AG04449 (cell line): ENCODE measurements at regions not wholly inside any gene's neighbourhood (a gene's known extent, or its start where the extent isn't known, plus 50 kb on each side); places are given as distances from the start of the nearest gene placed in this dataset.

ENCODE experiments used
- CTCF ChIA-PET: fragments of 350-600 bp; formaldehyde crosslinking; extraction: SDS; loops from one replicate; lab custom pipeline; 2021; ENCODE audit warnings: antibody characterized with exemption; lab: Yijun Ruan, JAX
- POLR2A ChIA-PET: fragments of 400-600, 350-600 bp; formaldehyde crosslinking; extraction: SDS; loops from one replicate; lab custom pipeline; 2020; ENCODE audit warnings: antibody characterized with exemption, inconsistent platforms; lab: Yijun Ruan, JAX
- DNase-seq: peaks from one replicate; pipeline ENCODE4 v3.0.0-alpha.2; 2010; ENCODE audit warnings: low read depth, low spot score
- H3K4me3 ChIP-seq: 2 replicates; pipeline ENCODE4 v1.5.1; 2011; ENCODE audit warnings: low read depth, mild to moderate bottlenecking, control low read depth, low read length
- TF ChIP-seq, protein P1 (sequence below): IDR thresholded peaks from one replicate; pipeline ENCODE4 v1.5.1; 2011; ENCODE audit warnings: mild to moderate bottlenecking, moderate library complexity, low read length, control low read depth, inconsistent platforms; ENCODE audit not compliant: insufficient read depth; ENCODE audit errors: missing control alignments

DNA sequence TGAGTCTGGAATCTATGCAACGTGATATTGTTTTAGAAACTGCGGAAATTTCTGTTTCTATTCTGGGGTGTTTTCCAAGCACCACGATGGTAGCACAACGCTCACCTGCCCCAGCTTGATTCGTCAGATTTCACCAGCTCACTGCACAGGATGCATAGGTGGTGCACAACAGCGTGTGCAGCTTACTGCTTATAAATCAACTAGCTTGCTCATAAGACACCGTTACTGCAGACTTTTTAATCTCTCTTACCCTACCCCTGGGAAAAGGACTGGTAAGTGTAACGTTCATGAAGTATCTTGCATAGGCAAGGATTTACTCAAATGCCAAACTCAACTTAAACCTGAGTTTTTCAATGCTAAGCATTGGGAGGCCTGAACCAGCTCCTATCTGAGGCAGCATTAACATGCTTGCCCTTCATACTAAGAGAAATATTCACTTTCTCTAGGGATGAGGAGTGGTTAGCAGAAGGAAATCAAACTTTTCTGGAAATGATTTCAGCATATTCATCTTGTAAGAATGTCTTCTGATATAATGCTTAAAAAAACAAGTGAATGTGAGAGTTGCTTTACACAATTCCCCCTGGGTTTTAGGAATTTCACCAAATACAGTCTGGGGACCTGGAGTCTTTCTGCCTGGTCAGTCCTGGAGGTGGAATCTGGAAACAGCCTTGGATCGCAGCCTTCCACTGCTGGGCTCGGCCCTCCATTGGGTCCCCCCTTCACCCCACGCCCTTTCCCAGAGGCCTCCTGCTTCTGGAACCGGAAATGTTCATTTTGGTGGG is 100.6 kb downstream of the DACT2 start:
- CTCF ChIA-PET = no interaction called here

DNA sequence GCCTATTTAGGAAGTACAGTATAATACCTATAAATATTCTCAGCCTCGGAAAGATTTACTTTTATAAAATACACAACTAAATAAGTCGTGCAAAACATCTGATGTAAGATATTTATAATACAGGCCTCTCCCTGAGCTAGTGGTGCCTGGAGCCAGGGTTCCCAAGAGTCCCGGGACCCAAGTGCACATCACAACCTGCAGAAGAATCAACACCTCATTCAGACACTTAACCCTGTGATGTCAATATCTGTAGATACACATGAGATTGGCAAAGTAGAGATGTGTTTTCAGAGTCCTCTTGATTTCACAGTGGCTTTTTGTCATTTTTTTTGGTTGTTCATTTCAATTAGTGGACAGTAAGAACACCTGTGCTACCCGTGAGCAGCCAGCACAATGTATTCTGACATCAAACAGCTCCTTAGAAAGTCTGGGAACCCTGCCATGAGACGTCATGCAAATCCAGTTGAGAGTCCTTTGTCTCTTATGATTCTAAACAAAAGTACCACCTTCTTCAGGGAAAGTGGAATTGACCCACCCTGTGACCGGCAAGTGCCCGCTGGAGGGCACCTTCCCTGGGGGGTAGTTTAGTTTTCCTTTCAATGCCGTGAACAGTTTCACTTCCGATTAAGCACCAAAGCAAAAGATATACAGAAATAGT is 101.6 kb downstream of the DACT2 start:
- TF ChIP-seq, protein P1, sequence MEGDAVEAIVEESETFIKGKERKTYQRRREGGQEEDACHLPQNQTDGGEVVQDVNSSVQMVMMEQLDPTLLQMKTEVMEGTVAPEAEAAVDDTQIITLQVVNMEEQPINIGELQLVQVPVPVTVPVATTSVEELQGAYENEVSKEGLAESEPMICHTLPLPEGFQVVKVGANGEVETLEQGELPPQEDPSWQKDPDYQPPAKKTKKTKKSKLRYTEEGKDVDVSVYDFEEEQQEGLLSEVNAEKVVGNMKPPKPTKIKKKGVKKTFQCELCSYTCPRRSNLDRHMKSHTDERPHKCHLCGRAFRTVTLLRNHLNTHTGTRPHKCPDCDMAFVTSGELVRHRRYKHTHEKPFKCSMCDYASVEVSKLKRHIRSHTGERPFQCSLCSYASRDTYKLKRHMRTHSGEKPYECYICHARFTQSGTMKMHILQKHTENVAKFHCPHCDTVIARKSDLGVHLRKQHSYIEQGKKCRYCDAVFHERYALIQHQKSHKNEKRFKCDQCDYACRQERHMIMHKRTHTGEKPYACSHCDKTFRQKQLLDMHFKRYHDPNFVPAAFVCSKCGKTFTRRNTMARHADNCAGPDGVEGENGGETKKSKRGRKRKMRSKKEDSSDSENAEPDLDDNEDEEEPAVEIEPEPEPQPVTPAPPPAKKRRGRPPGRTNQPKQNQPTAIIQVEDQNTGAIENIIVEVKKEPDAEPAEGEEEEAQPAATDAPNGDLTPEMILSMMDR = no peak
- DNase-seq = no peak
- ChIA-PET CTCF (no interaction called here), POLR2A (no interaction called here)
- H3K4me3 ChIP-seq = no peak overlapping the region

More for the DNA sequence above, 100.6 kb downstream of the DACT2 start:
- POLR2A ChIA-PET = no interaction called here
- peak; percentile 50 for DNase-seq
- H3K4me3 ChIP-seq = no peak overlapping the region
- TF ChIP-seq, protein P1 = no peak

DNA sequence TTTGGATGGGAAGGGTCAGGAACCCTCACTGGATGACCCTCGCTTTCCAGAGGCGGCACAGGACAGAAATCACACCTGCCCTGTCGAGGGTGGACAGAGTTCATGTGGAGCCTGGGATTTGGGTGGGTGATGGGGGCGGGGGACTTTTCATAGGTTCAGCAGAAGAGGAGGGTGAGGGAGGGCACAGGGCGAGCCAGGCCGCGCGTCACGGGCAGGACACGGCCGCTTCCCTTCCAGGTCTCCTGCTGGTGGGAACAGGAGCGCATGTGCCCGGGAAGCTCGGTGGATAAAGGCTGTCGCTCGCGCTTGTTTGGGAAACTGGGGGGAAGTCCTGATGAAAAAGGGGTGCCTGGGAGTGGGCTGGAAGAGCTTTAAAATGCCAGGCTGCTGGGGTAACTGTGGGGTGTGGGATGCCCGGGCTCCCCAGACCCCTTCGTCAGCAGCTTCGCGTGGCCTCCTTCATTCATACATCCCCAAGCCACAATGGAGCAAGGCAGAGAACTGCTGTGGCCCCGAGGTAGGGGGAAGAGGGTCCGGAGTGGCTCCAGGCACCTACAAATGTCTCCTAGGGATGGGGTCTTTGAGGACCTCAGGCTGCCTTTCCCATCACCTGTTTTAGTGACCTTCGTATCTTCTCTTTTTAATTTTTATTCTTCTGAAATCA is 102.2 kb downstream of the DACT2 start:
- ChIA-PET POLR2A (no interaction called here), CTCF (no interaction called here)
- TF ChIP-seq, protein P1 = no peak
- no peak for DNase-seq
- no peak overlapping the region for H3K4me3 ChIP-seq

DNA sequence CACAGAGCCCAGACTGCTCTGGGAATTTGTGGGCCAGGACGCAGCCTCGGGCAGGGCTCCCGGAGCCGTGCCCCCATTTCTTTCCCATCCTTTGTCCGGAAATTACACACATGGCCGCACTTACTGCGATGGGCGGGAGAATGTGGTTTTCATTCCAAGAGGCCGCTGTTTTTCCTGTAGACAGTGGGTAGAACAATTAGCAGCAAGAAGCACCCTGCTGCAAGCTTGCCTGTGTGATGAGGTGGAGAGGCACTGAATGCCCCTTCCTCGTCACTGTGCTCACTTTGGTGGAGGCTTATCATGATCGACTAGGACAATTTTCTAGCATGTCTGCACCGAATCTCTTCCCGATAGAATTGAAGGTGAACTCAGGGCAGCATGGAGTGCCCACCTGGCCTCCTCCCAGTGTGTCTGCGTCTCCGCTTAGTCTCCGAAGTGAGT is 102.8 kb downstream of the DACT2 start:
- H3K4me3 ChIP-seq = no peak overlapping the region
- no peak for DNase-seq
- TF ChIP-seq, protein P1 = no peak
- POLR2A ChIA-PET = no interaction called here
- CTCF ChIA-PET = no interaction called here

DNA sequence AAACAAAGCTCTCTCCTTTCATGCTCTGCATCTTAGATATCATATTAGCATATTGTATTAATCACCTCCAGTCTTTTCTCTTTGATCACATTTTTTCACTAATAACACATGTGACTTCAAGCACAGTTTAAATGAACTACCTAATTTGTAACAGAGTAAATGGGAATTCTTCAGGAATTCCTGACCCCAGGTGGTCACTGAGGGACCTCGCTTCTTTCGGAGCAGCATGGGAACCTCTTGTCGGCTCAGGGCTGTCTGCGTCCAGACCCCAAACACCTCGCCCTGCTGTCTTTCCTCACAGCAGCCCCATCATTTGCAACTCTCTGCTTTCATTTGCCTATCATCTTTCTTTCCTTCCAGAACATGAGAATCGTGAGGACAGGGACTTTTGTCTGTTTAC is 103.5 kb downstream of the DACT2 start:
- CTCF ChIA-PET = no interaction called here
- H3K4me3 ChIP-seq = no peak overlapping the region
- no peak for DNase-seq
- TF ChIP-seq, protein P1 = no peak
- POLR2A ChIA-PET = no interaction called here
